ENCODE measurements at regions not wholly inside any gene's neighbourhood (a gene's known extent, or its start where the extent isn't known, plus 50 kb on each side); places are given as distances from the start of the nearest gene placed in this dataset.

DNA sequence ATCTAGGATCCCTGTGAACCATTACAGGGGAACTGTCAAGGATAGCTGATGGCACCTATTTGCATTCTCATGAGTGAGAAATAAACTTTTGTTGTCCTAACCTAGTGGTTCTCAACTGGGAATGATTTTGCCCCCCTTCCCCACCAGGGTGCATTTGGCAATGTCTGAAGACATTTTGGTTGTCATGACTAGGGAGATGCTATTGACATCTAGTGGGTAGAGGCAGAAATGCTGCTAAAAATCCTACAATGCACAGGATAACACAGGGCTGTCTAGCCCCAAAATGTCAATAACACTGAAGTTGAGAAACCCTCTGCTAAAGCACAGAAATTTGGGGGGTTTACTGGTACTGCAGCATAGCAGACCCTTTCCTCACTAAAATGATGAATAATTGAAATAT is 140.9 kb upstream of the SRRM4 start:
- TF ChIP-seq POLR2A (IDR thresholded peaks at IDR 0.05; ENCODE audit: low read depth, low read length) = no peak
- no peak for TF ChIP-seq TAF1 (IDR thresholded peaks at IDR 0.05; ENCODE audit: borderline replicate concordance, low read depth, low read length)
- no peak for TF ChIP-seq POLR2AphosphoS5 (IDR thresholded peaks at IDR 0.05; ENCODE audit: low read depth, low read length)

Measured in GM12892 (cell line).